ENCODE measurements at regions not wholly inside any gene's neighbourhood (a gene's known extent, or its start where the extent isn't known, plus 50 kb on each side); places are given as distances from the start of the nearest gene placed in this dataset.

GRCh38 chr6:14397518-14397901, 279.9 kb downstream of the CD83 start:
- no peak for ATAC-seq
- no peak for DNase-seq
- Histone ChIP-seq H3K4me1 (peaks cover 0 to 22% (median 0%) of the 10 kb centered on the region in 9 donors), H3K4me3 (no peak overlapping the region), H3K9me3 (no peaks in the 10 kb centered on the region), H3K27me3 (no peaks in the 10 kb centered on the region), H3K27ac (no peak overlapping the region), H3K36me3 (no peaks in the 10 kb centered on the region)
- no peak for TF ChIP-seq CTCF (IDR thresholded peaks at IDR 0.05)
- intact Hi-C loops (cut with DNase I) = no loop called here
- WGBS, 2 donors = 83 to 91% methylated on average over 6 of the region's 6 CpGs

GRCh38 chr6:14398953-14399352, 281.4 kb downstream of the CD83 start:
- Histone ChIP-seq H3K27me3 (no peaks in the 10 kb centered on the region), H3K4me1 (peaks cover 0 to 22% (median 0%) of the 10 kb centered on the region in 9 donors), H3K9me3 (no peaks in the 10 kb centered on the region), H3K4me3 (no peak overlapping the region), H3K36me3 (no peaks in the 10 kb centered on the region), H3K27ac (no peak overlapping the region)
- 40 to 55% methylated on average over 2 of the region's 2 CpGs for WGBS, 2 donors
- intact Hi-C loops (cut with DNase I) = no loop called here
- no peak for TF ChIP-seq CTCF (IDR thresholded peaks at IDR 0.05)
- no peak for ATAC-seq
- DNase-seq = no peak

- intact Hi-C loops (cut with DNase I) = no loop called here
- no peak overlapping the region for H3K4me3 ChIP-seq
- WGBS, 2 donors = 65 to 77% methylated on average over 5 of the region's 5 CpGs
- no peaks in the 10 kb centered on the region for H3K27me3 ChIP-seq
- no peaks in the 10 kb centered on the region for H3K36me3 ChIP-seq
- no peak overlapping the region for H3K27ac ChIP-seq
- DNase-seq (no peak), ATAC-seq (no peak)
- peaks cover 0 to 22% (median 0%) of the 10 kb centered on the region in 9 donors for H3K4me1 ChIP-seq
- no peaks in the 10 kb centered on the region for H3K9me3 ChIP-seq
- no peak for TF ChIP-seq CTCF (IDR thresholded peaks at IDR 0.05)
Observed at GRCh38 chr6:14399635-14400034, 282.1 kb downstream of the CD83 start.

- Histone ChIP-seq H3K36me3 (no peaks in the 10 kb centered on the region), H3K9me3 (no peaks in the 10 kb centered on the region), H3K4me1 (peaks cover 0 to 22% (median 0%) of the 10 kb centered on the region in 9 donors), H3K27me3 (no peaks in the 10 kb centered on the region), H3K4me3 (no peak overlapping the region), H3K27ac (peak overlapping the region in 6 of 10 donors; percentile 45 to 70 (median 58))
- 53 to 69% methylated on average over 5 of the region's 5 CpGs for WGBS, 2 donors
- ATAC-seq (peak; percentile 61 to 90 (median 77)), DNase-seq (no peak)
- intact Hi-C loops (cut with DNase I) = loop anchor here in 1 of 10 donors (1.0 kb wide), 1 partner anchor 174 kb away; no protein-coding TSS in a partner anchor
- no peak for TF ChIP-seq CTCF (IDR thresholded peaks at IDR 0.05)
Observed at GRCh38 chr6:14401246-14401645, 283.7 kb downstream of the CD83 start.
